Spleen (tissue), 11 donors: ENCODE measurements at regions not wholly inside any gene's neighbourhood (a gene's known extent, or its start where the extent isn't known, plus 50 kb on each side); places are given as distances from the start of the nearest gene placed in this dataset.
"Not testable (repeated sequence)": the region's sequence is repeated elsewhere in the genome, so short reads cannot be mapped to it uniquely, and the experiment has no call there.

ENCODE experiments used
- DNase-seq: peaks from one replicate; pipeline ENCODE4 v3.0.0-alpha.2; 2020
- H3K27ac ChIP-seq, 8 donors: fragments of 200-600 bp; sonication (generic) in 7 of 8; 1 replicate in 4 of 8; 2 replicates in 4 of 8; pipeline versions ENCODE4 v1.5.0 to v1.8.0; 2016 to 2021; ENCODE audit warnings: inconsistent platforms in 4 of 8, mild to moderate bottlenecking in 4 of 8, moderate library complexity in 1 of 8
- H3K27me3 ChIP-seq, 7 donors: fragments of 200-600 bp; sonication (generic) in 6 of 7; replicated peaks in 1 of 7; 1 replicate in 4 of 7; 2 replicates in 3 of 7; pipeline versions ENCODE4 v1.5.0 to v1.8.0; 2016 to 2021; ENCODE audit warnings: inconsistent platforms in 3 of 7, mild to moderate bottlenecking in 1 of 7
- H3K36me3 ChIP-seq, 6 donors: fragments of 200-600 bp; sonication (generic) in 5 of 6; 1 replicate in 4 of 6; 2 replicates in 2 of 6; pipeline versions ENCODE4 v1.5.0 to v1.8.0; 2016 to 2021; ENCODE audit warnings: inconsistent platforms in 2 of 6
- H3K4me1 ChIP-seq, 6 donors: fragments of 200-600 bp; sonication (generic) in 5 of 6; 1 replicate in 3 of 6; 2 replicates in 3 of 6; pipeline versions ENCODE4 v1.5.0 to v1.8.0; 2016 to 2021; ENCODE audit warnings: inconsistent platforms in 3 of 6
- H3K4me3 ChIP-seq, 8 donors: fragments of 200-600 bp; sonication (generic) in 7 of 8; 1 replicate in 4 of 8; 2 replicates in 4 of 8; pipeline versions ENCODE4 v1.5.0 to v1.8.0; 2016 to 2021; ENCODE audit warnings: inconsistent platforms in 4 of 8, mild to moderate bottlenecking in 4 of 8, moderate library complexity in 2 of 8
- H3K9me3 ChIP-seq, 8 donors: fragments of 200-600 bp; sonication (generic) in 7 of 8; 1 replicate in 4 of 8; 2 replicates in 4 of 8; pipeline versions ENCODE4 v1.5.0 to v1.8.0; 2016 to 2021; ENCODE audit warnings: inconsistent platforms in 4 of 8
- POLR2AphosphoS5 ChIP-seq, 3 donors: sonication (generic); formaldehyde crosslinking; IDR thresholded peaks; one replicate each; pipeline ENCODE4 v1.5.1; 2017; ENCODE audit warnings: antibody characterized with exemption in 3 of 3
- WGBS, 5 donors: extraction: QIAGEN DNeasy Blood & Tissue Kit in 3 of 5; methylation state at CpG; one replicate each; pipeline versions ENCODE4 v1.1.5 to v1.1.7; 2013 to 2018; 5-methylcytosine and 5-hydroxymethylcytosine counted together
- intact Hi-C: fragments of 100-400 bp; cut with DNase I; formaldehyde crosslinking; loops from one replicate; pipeline ENCODE4 v1.15.0; 2023; ENCODE audit warnings: low total_unique reads
- donor health status: healthy with polysubstance abuse.
- donor health status: DM: no; HTN: no; CAD: no; lungs with moderate emphysema.
- donor health status: DM: no; HTN: no; CAD: no.
- donor health status: Bipolar disorder and iron deficiency.
- donor health status: healthy.
- donor health status: DM: no; HTN: no; CAD: no.
- donor health status: DM: yes; HTN: yes; CAD: no.

GRCh38 chr9:63859090-63859474 lies 1425.9 kb downstream of the FOXD4L5 start:
- peak overlapping the region in 7 of 8 donors; percentile 58 to 78 (median 66) for H3K27ac ChIP-seq

DNA sequence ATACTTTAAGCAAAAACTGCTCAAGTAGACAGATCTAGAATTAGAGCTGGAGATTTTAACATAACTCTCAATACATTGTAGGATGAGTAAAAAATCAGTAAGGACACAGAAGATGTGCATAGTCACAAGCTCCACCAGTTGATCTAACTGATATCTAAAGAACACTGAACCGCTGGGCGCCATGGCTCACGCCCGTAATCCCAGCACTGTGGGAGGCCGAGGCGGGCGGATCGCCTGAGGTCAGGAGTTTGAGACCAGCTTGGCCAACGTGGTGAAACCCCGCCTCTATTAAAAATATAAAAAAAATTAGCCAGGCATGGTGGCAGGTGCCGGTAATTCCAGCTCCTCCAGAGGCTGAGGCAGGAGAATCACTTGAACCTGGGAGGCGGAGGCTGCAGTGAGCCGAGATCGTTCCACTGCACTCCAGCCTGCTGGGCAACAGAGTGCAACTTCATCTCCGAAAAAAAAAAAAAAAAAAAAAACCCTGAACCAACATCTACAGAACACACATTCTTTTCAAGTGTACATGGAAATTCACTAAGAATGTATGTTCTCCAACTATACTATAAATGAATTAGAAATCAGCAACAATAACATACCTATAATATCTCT lies 1431.8 kb downstream of the FOXD4L5 start:
- H3K4me1 ChIP-seq, H3K36me3 ChIP-seq, intact Hi-C loops, H3K27ac ChIP-seq, H3K27me3 ChIP-seq, DNase-seq, H3K4me3 ChIP-seq: not testable (repeated sequence)
- 80 to 92% (median 89%) methylated on average over 15 of the region's 15 CpGs for WGBS, 5 donors
- peaks cover 0 to 14% (median 3%) of the 10 kb centered on the region in 8 donors for H3K9me3 ChIP-seq

More at GRCh38 chr9:63859090-63859474, 1425.9 kb downstream of the FOXD4L5 start:
- peak; percentile 84 for DNase-seq
- intact Hi-C loops, H3K36me3 ChIP-seq, H3K27me3 ChIP-seq, H3K4me1 ChIP-seq: not testable (repeated sequence)
- WGBS, 5 donors: 21 to 56% (median 43%) methylated on average over 22 to 24 of the region's 24 CpGs
- H3K9me3 ChIP-seq: peaks cover 0 to 33% (median 17%) of the 10 kb centered on the region in 8 donors
- H3K4me3 ChIP-seq: peak overlapping the region in 7 of 8 donors; percentile 8 to 56 (median 33)
- TF ChIP-seq POLR2AphosphoS5 (IDR thresholded peaks at IDR 0.05): peak; percentile 30 to 75 (median 68)

DNA sequence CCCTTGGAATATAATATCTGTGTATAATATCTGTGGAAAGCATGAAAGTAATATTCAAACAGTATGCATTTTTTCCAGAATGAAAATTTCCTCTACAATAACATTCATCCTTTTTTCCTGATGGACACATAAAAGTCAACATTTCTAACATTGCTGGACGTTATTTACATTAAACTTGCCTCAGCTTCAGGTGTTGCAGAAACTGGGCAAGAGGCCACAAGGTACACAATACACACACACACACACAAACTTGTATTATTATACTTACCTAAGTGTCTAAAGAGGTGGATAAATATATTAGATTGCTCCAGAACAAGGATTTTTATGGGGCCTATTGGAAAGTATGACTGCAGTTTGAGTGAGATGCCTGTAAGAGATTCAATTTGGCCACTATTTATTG lies 1460.2 kb downstream of the FOXD4L5 start:
- H3K27ac ChIP-seq, H3K9me3 ChIP-seq, H3K4me3 ChIP-seq, DNase-seq, H3K27me3 ChIP-seq, H3K36me3 ChIP-seq, intact Hi-C loops, H3K4me1 ChIP-seq: not testable (repeated sequence)
- WGBS, 5 donors: 22 to 36% (median 26%) methylated on average over 1 of the region's 1 CpG

- DNase-seq, H3K9me3 ChIP-seq, H3K27ac ChIP-seq, intact Hi-C loops, H3K4me3 ChIP-seq, H3K36me3 ChIP-seq, H3K27me3 ChIP-seq, H3K4me1 ChIP-seq: not testable (repeated sequence)
- WGBS, 5 donors: 51 to 68% (median 60%) methylated on average over 8 of the region's 8 CpGs
Observed at GRCh38 chr9:63823375-63824201, 1461.4 kb downstream of the FOXD4L5 start.

DNA sequence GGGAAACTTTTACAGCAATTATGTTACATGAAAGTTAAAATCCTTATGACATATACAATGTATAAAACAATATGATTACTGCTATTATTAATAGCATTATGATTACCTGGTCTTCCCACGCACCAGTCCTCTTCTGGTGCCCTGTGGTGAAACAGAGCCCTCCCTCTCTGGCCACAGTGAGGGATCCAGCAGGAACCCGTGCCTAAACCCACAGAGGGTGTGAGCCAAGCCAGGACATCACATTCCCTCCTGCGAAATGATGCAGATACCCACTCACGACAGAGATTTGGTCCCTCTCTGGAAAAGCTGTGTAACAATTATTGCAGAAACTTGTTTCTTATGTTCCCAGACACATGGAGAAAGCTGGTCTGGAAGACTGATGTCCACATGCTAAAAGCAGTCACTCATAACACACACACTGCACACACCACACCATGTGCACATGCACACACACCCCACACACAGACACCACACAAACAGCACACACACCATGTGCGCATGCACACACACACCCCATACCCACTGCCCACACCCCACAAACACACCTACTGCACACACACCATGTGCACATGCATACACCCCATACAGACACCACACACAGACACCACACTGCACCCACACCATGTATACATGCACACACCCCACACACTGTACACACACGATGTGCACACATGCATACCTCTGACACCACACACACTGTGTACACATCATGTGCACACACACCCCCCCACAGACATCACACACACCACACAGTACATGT lies 1462.2 kb downstream of the FOXD4L5 start:
- DNase-seq, H3K27ac ChIP-seq, H3K4me1 ChIP-seq, H3K4me3 ChIP-seq, intact Hi-C loops, H3K27me3 ChIP-seq, H3K36me3 ChIP-seq: not testable (repeated sequence)
- 60 to 73% (median 66%) methylated on average over 5 to 6 of the region's 6 CpGs for WGBS, 5 donors
- peaks cover 0 to 17% (median 8%) of the 10 kb centered on the region in 8 donors for H3K9me3 ChIP-seq

DNA sequence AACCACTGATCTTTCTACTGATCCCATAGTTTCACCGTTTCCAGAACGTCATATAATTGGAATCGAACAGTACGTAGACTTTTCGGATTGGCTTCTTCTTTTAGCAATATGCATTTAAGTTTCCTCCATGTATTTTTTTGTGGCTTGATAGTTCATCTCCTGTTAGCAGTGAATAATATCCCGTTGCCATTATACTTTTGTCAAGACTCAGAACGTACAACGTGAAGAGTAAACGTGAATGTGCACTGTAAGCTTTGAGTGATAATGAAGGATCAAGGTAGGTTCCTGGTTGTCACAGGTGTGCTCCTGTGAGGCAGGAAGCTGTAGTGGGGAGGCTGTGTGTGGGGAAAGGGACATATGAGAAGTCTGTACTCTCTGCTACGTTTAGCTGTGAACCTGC lies 1463.7 kb downstream of the FOXD4L5 start:
- Histone ChIP-seq H3K9me3 (peaks cover 0 to 32% (median 18%) of the 10 kb centered on the region in 8 donors), H3K27me3 (peaks cover 0 to 15% (median 0%) of the 10 kb centered on the region in 7 donors), H3K4me1 (peaks cover 0 to 15% (median 0%) of the 10 kb centered on the region in 6 donors)
- intact Hi-C loops, DNase-seq, H3K36me3 ChIP-seq, H3K27ac ChIP-seq, H3K4me3 ChIP-seq: not testable (repeated sequence)
- WGBS, 5 donors: 63 to 71% (median 70%) methylated on average over 10 of the region's 10 CpGs

DNA sequence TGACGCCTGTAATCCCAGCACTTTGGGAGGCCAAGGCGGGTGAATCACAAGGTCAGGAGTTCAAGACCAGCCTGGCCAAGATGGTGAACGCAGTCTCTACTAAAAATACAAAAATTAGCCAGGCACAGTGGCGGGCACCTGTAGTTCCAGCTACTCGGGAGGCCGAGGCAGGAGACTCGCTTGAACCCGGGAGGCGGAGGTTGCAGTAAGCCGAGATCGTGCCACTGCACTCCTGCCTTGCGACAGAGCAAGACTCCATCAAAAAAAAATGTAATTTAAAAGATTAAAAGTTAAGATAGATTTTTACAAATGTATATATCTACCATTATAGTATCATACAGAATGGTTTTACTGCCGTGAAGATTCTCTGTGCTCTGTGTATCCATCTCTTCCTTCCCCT lies 1464.1 kb downstream of the FOXD4L5 start:
- intact Hi-C loops, DNase-seq, H3K36me3 ChIP-seq, H3K4me3 ChIP-seq, H3K27ac ChIP-seq: not testable (repeated sequence)
- Histone ChIP-seq H3K27me3 (peaks cover 0 to 15% (median 0%) of the 10 kb centered on the region in 7 donors), H3K4me1 (peaks cover 0 to 15% (median 0%) of the 10 kb centered on the region in 6 donors), H3K9me3 (peaks cover 0 to 35% (median 21%) of the 10 kb centered on the region in 8 donors)
- WGBS, 5 donors: 77 to 85% (median 79%) methylated on average over 13 of the region's 13 CpGs

GRCh38 chr9:63820383-63820782 lies 1464.6 kb downstream of the FOXD4L5 start:
- 78 to 88% (median 84%) methylated on average over 3 of the region's 3 CpGs for WGBS, 5 donors
- DNase-seq, H3K27ac ChIP-seq, H3K36me3 ChIP-seq, intact Hi-C loops, H3K4me3 ChIP-seq: not testable (repeated sequence)
- peaks cover 0 to 15% (median 0%) of the 10 kb centered on the region in 7 donors for H3K27me3 ChIP-seq
- H3K9me3 ChIP-seq: peaks cover 0 to 36% (median 26%) of the 10 kb centered on the region in 8 donors
- H3K4me1 ChIP-seq: peaks cover 0 to 15% (median 0%) of the 10 kb centered on the region in 6 donors
